ENCODE measurements at regions not wholly inside any gene's neighbourhood (a gene's known extent, or its start where the extent isn't known, plus 50 kb on each side); places are given as distances from the start of the nearest gene placed in this dataset.

DNA sequence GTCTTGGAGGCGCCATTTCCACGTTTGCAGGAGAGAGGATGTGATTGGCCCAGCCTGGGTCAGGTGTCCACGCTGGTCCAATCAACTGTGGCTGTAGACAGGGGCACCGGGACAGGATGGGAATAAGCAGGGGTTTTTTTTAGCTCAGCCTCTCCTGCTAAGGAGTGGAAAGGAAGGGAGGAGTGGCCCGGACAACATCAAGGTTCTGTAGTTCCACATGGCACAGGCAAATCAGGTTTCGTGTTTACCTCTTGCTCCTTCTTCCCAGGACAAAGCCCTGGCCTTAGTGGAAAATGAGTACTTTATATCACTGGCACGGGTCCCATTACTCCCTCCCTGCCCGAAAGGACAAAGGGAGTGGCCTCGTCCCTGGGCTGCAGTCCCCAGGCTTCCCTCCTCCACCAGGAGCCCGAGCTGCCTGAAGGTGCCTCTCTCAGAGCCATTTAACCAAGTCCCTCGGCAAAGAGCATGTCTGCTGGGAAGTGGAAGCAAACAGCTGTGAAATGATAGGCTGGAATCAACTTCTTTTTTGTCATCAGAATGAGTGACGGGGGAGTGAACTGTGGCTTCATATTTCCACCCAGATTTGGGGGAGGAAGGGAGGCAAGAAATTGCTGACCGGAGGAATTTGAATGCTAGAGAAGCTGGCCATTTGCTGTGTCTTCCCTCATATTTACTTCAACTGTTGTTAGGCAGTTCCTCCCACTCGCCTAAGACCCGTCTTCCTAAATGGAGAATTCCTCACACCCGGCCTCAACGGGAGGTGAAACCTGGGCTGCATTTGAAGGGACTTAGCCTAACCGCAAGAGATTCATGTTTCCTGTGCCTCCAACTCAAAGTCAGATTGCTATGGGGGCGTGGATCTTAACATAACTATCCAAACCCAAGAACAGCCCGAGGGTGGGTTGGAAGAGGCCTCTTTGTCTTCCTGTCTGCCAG, 84.9 kb upstream of the SLC44A3 start:
- H3K27me3 ChIP-seq (ENCODE audit: control insufficient read depth, insufficient read depth, low read length) = no peaks in the 10 kb centered on the region
- no peaks in the 10 kb centered on the region for H3K36me3 ChIP-seq (ENCODE audit: control insufficient read depth, insufficient read depth, low read length)
- CTCF ChIA-PET = no interaction called here
- POLR2A ChIA-PET = interaction anchor here (0.7 kb wide), 1 partner anchor 21 kb away, joined by 4 read pairs; no protein-coding TSS in a partner anchor
- peak; percentile 85 for DNase-seq (ENCODE audit: low read depth)
- TF ChIP-seq, protein P1, sequence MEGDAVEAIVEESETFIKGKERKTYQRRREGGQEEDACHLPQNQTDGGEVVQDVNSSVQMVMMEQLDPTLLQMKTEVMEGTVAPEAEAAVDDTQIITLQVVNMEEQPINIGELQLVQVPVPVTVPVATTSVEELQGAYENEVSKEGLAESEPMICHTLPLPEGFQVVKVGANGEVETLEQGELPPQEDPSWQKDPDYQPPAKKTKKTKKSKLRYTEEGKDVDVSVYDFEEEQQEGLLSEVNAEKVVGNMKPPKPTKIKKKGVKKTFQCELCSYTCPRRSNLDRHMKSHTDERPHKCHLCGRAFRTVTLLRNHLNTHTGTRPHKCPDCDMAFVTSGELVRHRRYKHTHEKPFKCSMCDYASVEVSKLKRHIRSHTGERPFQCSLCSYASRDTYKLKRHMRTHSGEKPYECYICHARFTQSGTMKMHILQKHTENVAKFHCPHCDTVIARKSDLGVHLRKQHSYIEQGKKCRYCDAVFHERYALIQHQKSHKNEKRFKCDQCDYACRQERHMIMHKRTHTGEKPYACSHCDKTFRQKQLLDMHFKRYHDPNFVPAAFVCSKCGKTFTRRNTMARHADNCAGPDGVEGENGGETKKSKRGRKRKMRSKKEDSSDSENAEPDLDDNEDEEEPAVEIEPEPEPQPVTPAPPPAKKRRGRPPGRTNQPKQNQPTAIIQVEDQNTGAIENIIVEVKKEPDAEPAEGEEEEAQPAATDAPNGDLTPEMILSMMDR (IDR thresholded peaks at IDR 0.05; ENCODE audit: insufficient read depth, low read depth, low read length) = no peak
- H3K4me3 ChIP-seq (ENCODE audit: low read depth, low read length) = no peak overlapping the region

DNA sequence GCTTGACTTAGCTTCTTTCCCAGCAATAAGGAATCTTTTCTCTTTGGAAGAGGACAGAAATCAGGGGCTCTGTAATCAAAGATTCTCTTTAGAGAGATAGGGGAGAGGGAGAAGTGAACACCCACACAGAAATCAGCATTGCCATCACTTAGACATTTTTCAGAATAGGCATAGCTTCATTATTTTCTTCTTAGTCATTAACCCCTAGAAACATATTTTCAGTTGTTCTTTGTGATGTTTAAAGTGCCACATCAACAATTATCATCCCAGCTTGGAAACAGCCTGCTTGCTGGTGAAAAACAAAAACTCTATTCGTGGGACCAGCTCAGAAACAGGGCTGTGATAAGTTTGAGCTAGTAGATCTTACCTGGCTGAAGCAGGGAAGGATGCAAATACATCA, 88.3 kb upstream of the SLC44A3 start:
- ChIA-PET CTCF (no interaction called here), POLR2A (no interaction called here)
- no peak for DNase-seq (ENCODE audit: low read depth)
- H3K36me3 ChIP-seq (ENCODE audit: control insufficient read depth, insufficient read depth, low read length) = no peaks in the 10 kb centered on the region
- no peak overlapping the region for H3K4me3 ChIP-seq (ENCODE audit: low read depth, low read length)
- TF ChIP-seq, protein P1 (IDR thresholded peaks at IDR 0.05; ENCODE audit: insufficient read depth, low read depth, low read length) = no peak
- no peaks in the 10 kb centered on the region for H3K27me3 ChIP-seq (ENCODE audit: control insufficient read depth, insufficient read depth, low read length)

DNA sequence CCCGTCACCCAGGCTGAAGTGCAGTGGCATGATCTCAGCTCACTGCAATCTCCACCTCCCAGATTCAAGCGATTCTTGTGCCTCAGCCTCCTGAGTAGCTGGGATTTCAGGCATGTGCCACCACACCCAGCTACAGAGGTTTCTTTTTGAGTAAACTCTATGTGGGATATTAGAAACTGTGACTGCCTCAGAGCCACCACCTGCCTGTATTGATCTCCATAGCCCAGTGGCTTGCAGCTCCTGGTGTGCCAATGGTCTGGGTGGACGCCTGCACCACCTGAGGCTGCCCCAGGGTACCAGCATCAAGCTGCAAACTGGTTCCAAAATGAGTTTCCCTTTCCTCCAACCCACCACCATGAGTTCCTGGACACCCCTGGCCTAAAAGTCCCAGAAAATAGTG, 89.7 kb upstream of the SLC44A3 start:
- TF ChIP-seq, protein P1 (IDR thresholded peaks at IDR 0.05; ENCODE audit: insufficient read depth, low read depth, low read length) = no peak
- H3K36me3 ChIP-seq (ENCODE audit: control insufficient read depth, insufficient read depth, low read length) = no peaks in the 10 kb centered on the region
- DNase-seq (ENCODE audit: low read depth) = no peak
- ChIA-PET CTCF (no interaction called here), POLR2A (no interaction called here)
- no peak overlapping the region for H3K4me3 ChIP-seq (ENCODE audit: low read depth, low read length)
- H3K27me3 ChIP-seq (ENCODE audit: control insufficient read depth, insufficient read depth, low read length) = no peaks in the 10 kb centered on the region

DNA sequence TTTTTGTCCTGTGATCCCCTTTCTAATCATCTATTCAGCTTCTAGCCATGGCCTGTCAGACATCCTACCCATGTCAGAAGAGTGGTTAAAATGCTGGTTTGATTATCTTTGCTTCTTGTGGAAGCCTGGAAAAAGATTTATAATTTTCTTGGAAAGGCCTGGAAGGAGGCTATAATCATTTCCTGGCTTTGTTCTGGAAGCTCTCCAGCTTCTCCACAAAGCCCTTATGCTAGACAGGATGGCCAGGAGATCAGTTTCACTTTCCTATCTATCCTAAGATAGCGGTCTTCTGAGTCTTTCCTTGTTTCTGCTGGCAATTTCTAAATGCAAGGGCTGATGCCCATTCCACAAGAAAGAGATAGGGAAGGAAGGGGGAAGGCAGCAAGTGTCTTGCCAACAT, 90.9 kb upstream of the SLC44A3 start:
- no peak for DNase-seq (ENCODE audit: low read depth)
- ChIA-PET POLR2A (no interaction called here), CTCF (interaction anchor here (0.6 to 1.0 kb wide), 2 partner anchors 8 to 552 kb away, joined by 3 to 5 read pairs; no protein-coding TSS in a partner anchor)
- Histone ChIP-seq H3K36me3 (ENCODE audit: control insufficient read depth, insufficient read depth, low read length) (no peaks in the 10 kb centered on the region), H3K27me3 (ENCODE audit: control insufficient read depth, insufficient read depth, low read length) (no peaks in the 10 kb centered on the region), H3K4me3 (ENCODE audit: low read depth, low read length) (no peak overlapping the region)
- TF ChIP-seq, protein P1 (IDR thresholded peaks at IDR 0.05; ENCODE audit: insufficient read depth, low read depth, low read length) = no peak

DNA sequence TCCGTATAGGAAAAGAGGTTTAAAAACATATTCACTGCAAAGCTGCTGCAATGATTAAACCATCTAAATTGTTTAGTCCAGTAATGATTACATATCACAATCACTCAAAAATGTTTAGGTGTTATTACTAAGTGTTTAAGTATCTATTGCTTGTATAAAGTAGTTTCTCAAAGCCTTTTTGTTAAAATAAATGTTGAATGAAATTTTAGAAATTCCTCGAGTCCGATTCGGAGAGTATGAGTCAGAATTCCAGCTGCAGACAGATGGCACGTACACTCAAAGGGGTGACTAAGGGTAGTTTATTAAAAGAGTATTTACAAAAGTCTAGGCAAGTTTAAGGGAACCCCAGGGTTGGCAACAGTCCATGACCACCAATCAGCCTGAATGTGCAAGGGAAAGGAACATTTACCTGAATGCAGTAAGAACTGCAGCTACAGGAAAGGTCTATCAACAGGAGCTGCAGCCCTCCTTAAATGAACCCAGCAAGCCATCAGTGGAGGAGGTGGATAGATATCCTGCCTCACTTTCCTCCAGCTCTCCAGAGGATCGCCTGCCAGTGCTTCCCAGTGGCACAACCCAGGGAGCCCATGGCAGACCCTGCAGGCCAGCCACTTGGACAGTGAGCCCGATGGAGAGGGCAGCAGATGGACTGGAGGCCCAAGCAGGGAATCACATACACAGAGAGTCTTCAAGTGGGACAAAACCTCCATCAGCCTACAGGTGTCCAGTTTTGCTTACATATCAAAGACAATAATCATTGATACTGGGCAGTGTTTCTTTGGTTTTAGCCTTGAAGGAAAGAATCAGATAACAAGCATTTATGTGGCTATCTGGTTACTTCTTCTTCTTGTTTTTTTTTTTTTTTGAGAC, 92.1 kb upstream of the SLC44A3 start:
- peak; percentile 85 for DNase-seq (ENCODE audit: low read depth)
- Histone ChIP-seq H3K4me3 (ENCODE audit: low read depth, low read length) (no peak overlapping the region), H3K36me3 (ENCODE audit: control insufficient read depth, insufficient read depth, low read length) (no peaks in the 10 kb centered on the region), H3K27me3 (ENCODE audit: control insufficient read depth, insufficient read depth, low read length) (no peaks in the 10 kb centered on the region)
- ChIA-PET CTCF (no interaction called here), POLR2A (no interaction called here)
- TF ChIP-seq, protein P1 (IDR thresholded peaks at IDR 0.05; ENCODE audit: insufficient read depth, low read depth, low read length) = no peak

Measured in BJ (cell line).